C4-2B (cell line): ENCODE measurements at regions not wholly inside any gene's neighbourhood (a gene's known extent, or its start where the extent isn't known, plus 50 kb on each side); places are given as distances from the start of the nearest gene placed in this dataset.
"Not testable (repeated sequence)": the region's sequence is repeated elsewhere in the genome, so short reads cannot be mapped to it uniquely, and the experiment has no call there.

Source experiments
- CTCF ChIP-seq: fragments of 450-650 bp; conservative IDR thresholded peaks from 2 replicates; pipeline ENCODE4 v1.5.1; 2017; ENCODE audit warnings: mild to moderate bottlenecking
- ZFX ChIP-seq: fragments of 450-650 bp; IDR thresholded peaks from 2 replicates; pipeline ENCODE4 v1.6.1; 2017

GRCh38 chr9:26613851-26614350 is 278.7 kb downstream of the CAAP1 start:
- TF ChIP-seq CTCF = peak; percentile 85
- not testable (repeated sequence) for TF ChIP-seq ZFX
